ENCODE measurements at regions not wholly inside any gene's neighbourhood (a gene's known extent, or its start where the extent isn't known, plus 50 kb on each side); places are given as distances from the start of the nearest gene placed in this dataset.

DNA sequence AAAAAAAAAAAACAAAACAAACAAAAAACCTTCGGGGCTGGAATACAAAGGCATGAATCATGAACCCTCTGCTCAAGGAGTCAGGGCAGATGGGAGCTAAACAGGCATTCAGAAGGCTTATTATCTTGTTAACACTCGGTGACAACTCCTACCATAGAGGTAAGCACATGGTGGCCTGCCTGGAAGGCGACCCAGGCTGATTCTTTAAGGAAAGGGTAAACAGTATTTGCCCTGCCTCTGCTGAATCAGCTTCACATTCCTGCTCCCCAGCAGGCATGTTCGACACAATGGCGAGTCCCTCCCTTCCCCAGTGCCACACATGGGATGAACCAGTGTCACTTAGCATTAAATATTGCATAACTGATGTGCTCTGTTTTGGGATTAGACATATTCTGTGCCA, 191.9 kb downstream of the ARL4C start:
- Histone ChIP-seq H3K27ac (ENCODE audit: insufficient read depth, low read length, poor library complexity, severe bottlenecking) (no peak overlapping the region), H3K36me3 (ENCODE audit: control insufficient read depth, insufficient read depth, low read length) (no peaks in the 10 kb centered on the region), H3K27me3 (replicated peaks; ENCODE audit: control insufficient read depth, insufficient read depth, low read length, poor library complexity, severe bottlenecking) (no peaks in the 10 kb centered on the region), H3K4me3 (ENCODE audit: insufficient read depth, low read depth, low read length, poor library complexity, severe bottlenecking) (no peak overlapping the region), H3K9me3 (ENCODE audit: control insufficient read depth, low read length) (no peaks in the 10 kb centered on the region), H3K4me1 (ENCODE audit: control insufficient read depth, insufficient read depth, low read length, poor library complexity, severe bottlenecking) (peaks cover 20% of the 10 kb centered on the region)
- no peak for DNase-seq

DNA sequence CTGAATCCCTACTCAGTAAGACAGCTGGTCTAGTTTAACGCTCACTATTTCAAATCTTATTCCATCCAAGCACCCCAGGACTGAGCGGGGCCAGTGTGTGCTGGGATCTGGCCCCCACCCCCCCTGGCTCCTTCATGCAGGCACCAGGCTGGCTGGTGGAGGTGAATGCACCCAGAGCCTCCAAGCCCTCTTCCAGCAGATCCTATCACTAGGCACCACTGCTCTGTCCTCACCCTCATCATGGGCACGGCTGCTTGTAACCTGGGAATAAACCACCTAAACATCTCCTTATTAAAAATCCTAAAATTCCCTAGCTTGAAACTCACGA, 194.3 kb downstream of the ARL4C start:
- Histone ChIP-seq H3K9me3 (ENCODE audit: control insufficient read depth, low read length) (no peaks in the 10 kb centered on the region), H3K27ac (ENCODE audit: insufficient read depth, low read length, poor library complexity, severe bottlenecking) (no peak overlapping the region), H3K4me3 (ENCODE audit: insufficient read depth, low read depth, low read length, poor library complexity, severe bottlenecking) (no peak overlapping the region), H3K36me3 (ENCODE audit: control insufficient read depth, insufficient read depth, low read length) (no peaks in the 10 kb centered on the region), H3K27me3 (replicated peaks; ENCODE audit: control insufficient read depth, insufficient read depth, low read length, poor library complexity, severe bottlenecking) (no peaks in the 10 kb centered on the region), H3K4me1 (ENCODE audit: control insufficient read depth, insufficient read depth, low read length, poor library complexity, severe bottlenecking) (peaks cover 14% of the 10 kb centered on the region)
- no peak for DNase-seq

DNA sequence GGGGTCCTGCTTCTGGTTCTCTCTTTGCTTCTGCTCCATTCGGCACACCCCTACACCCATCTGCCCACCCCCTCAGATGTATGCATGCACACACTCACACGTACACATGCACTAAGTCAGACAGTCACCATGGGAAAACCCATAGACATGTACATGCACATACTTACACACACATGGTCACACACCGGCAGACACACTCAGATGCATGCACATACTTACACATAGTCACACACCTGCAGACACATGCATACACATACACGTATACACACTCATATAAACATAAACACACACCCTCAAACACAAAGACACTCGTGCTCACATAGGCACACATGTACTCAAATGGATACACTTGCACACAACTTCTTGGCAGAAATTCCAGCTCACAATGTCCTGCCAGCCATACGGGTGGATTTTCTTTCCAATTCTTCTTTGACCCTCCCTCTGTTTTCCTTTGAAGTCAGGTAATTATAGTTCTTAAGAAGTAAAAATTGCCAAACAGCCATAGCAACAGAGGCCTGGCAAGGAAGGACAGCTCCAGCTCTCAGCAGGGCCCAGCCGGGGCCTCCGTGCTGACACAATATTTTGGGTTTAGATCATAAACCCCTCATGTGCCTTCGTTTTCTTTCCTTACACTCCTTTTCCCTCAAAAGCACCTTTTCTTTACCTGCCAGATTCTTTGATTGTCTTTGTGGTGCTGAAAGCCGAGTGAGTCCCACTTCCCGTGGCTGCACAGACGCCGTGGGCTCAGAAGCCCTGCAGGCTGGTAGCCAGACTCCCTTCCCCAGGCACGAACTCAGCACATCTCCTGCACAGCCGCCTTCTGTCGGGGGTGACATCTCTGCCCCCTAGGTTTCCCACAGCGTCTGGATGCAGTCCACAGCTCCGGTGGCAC, 195.7 kb downstream of the ARL4C start:
- peaks cover 12% of the 10 kb centered on the region for H3K4me1 ChIP-seq (ENCODE audit: control insufficient read depth, insufficient read depth, low read length, poor library complexity, severe bottlenecking)

DNA sequence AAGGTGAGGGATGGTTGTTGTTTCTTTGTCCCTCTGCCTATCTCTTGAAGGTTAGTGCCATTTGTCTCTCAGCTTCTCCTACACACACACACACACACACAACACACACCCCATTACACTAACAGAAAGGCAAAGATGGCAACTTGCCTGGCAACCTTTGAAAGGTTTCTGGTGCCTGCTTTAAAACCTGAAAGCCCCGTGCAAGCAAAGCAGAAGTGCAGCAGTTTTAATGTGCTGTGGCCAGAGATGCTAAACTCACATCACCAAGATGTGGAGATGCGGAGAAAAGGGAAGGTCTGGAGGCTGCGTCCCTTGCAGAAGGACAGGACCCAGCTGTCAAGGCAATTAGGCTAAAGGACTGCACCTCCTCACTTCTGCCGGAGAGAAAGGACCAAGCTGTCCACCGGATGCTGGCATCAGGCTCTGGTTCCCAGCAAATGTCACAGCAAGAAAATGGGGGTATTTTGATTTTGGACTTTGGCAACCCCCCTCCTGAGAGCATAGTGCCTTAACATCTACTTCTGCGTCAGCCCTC, 196.4 kb downstream of the ARL4C start:
- Histone ChIP-seq H3K4me1 (ENCODE audit: control insufficient read depth, insufficient read depth, low read length, poor library complexity, severe bottlenecking) (peaks cover 12% of the 10 kb centered on the region), H3K27me3 (replicated peaks; ENCODE audit: control insufficient read depth, insufficient read depth, low read length, poor library complexity, severe bottlenecking) (no peaks in the 10 kb centered on the region), H3K27ac (ENCODE audit: insufficient read depth, low read length, poor library complexity, severe bottlenecking) (peak overlapping the region; percentile 27), H3K4me3 (ENCODE audit: insufficient read depth, low read depth, low read length, poor library complexity, severe bottlenecking) (no peak overlapping the region), H3K9me3 (ENCODE audit: control insufficient read depth, low read length) (no peaks in the 10 kb centered on the region), H3K36me3 (ENCODE audit: control insufficient read depth, insufficient read depth, low read length) (no peaks in the 10 kb centered on the region)
- no peak for DNase-seq

More for the DNA sequence above, 195.7 kb downstream of the ARL4C start:
- Histone ChIP-seq H3K27me3 (replicated peaks; ENCODE audit: control insufficient read depth, insufficient read depth, low read length, poor library complexity, severe bottlenecking) (no peaks in the 10 kb centered on the region), H3K27ac (ENCODE audit: insufficient read depth, low read length, poor library complexity, severe bottlenecking) (no peak overlapping the region), H3K4me3 (ENCODE audit: insufficient read depth, low read depth, low read length, poor library complexity, severe bottlenecking) (no peak overlapping the region), H3K36me3 (ENCODE audit: control insufficient read depth, insufficient read depth, low read length) (no peaks in the 10 kb centered on the region), H3K9me3 (ENCODE audit: control insufficient read depth, low read length) (no peaks in the 10 kb centered on the region)
- DNase-seq = no peak

DNA sequence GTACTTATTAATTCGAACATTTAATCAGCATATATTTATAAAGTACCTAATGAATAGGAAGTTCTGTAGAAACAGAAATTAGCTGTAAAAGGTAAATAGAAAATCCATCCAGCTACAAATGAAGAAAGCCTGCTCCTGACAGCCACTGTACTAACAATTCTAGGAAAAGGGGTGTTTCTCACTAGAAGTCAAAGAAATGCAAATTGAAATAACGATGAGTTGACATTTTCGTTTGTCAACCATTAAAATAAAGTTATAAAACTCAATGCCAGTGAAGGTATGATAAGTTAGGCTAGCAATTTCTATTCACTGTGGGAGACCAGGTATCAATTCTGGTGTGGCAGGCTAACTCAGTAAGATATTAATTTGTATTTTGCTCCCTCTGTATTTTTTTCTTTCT, 198.0 kb downstream of the ARL4C start:
- Histone ChIP-seq H3K4me3 (ENCODE audit: insufficient read depth, low read depth, low read length, poor library complexity, severe bottlenecking) (no peak overlapping the region), H3K9me3 (ENCODE audit: control insufficient read depth, low read length) (no peaks in the 10 kb centered on the region), H3K27me3 (replicated peaks; ENCODE audit: control insufficient read depth, insufficient read depth, low read length, poor library complexity, severe bottlenecking) (no peaks in the 10 kb centered on the region), H3K36me3 (ENCODE audit: control insufficient read depth, insufficient read depth, low read length) (no peaks in the 10 kb centered on the region), H3K4me1 (ENCODE audit: control insufficient read depth, insufficient read depth, low read length, poor library complexity, severe bottlenecking) (peaks cover 17% of the 10 kb centered on the region), H3K27ac (ENCODE audit: insufficient read depth, low read length, poor library complexity, severe bottlenecking) (no peak overlapping the region)
- no peak for DNase-seq

DNA sequence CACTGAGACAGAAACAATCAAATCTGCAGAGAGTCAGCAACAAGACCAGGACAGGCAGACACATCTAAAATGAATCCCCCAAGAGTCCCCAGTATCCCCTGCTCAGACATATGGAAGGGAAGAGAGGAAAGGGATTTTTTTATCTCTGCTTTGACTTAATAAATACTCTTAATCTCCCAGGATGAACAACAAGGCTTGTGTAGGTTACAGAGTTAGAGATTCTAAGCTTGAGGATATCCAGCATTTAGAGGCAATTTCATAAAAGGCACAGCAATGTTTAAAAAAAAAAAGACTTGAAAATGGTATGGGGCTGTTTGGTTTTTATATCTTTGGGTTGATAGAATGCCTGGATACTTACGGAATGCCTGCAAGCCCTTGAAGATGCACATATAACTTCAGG, 199.9 kb downstream of the ARL4C start:
- DNase-seq = no peak
- Histone ChIP-seq H3K36me3 (ENCODE audit: control insufficient read depth, insufficient read depth, low read length) (no peaks in the 10 kb centered on the region), H3K4me1 (ENCODE audit: control insufficient read depth, insufficient read depth, low read length, poor library complexity, severe bottlenecking) (peaks cover 30% of the 10 kb centered on the region), H3K27me3 (replicated peaks; ENCODE audit: control insufficient read depth, insufficient read depth, low read length, poor library complexity, severe bottlenecking) (no peaks in the 10 kb centered on the region), H3K4me3 (ENCODE audit: insufficient read depth, low read depth, low read length, poor library complexity, severe bottlenecking) (no peak overlapping the region), H3K27ac (ENCODE audit: insufficient read depth, low read length, poor library complexity, severe bottlenecking) (peak overlapping the region; percentile 3), H3K9me3 (ENCODE audit: control insufficient read depth, low read length) (no peaks in the 10 kb centered on the region)

DNA sequence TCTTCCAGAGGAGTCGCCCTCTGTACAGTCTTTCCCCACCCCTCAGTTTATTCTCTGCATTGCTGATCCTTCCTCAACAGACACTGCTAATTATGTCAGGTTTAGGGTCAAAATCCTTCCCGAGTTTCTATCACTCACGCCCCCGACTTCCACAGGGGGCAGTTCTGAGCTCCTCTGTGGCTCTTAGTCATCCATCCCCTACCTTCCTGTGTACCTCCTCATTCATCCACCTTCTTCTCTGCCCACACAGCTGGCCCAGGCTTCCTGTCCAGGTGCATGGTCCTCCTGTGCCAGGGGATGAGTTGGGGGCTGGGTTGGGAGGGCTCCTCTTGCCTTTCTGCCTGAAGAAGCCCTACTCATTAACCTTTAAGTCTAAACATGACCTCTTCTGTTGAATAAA, 202.9 kb downstream of the ARL4C start:
- peak overlapping the region; percentile 98 for H3K27ac ChIP-seq (ENCODE audit: insufficient read depth, low read length, poor library complexity, severe bottlenecking)
- H3K36me3 ChIP-seq (ENCODE audit: control insufficient read depth, insufficient read depth, low read length) = no peaks in the 10 kb centered on the region
- H3K4me1 ChIP-seq (ENCODE audit: control insufficient read depth, insufficient read depth, low read length, poor library complexity, severe bottlenecking) = peaks cover 47% of the 10 kb centered on the region
- no peaks in the 10 kb centered on the region for H3K27me3 ChIP-seq (replicated peaks; ENCODE audit: control insufficient read depth, insufficient read depth, low read length, poor library complexity, severe bottlenecking)
- DNase-seq = no peak
- H3K4me3 ChIP-seq (ENCODE audit: insufficient read depth, low read depth, low read length, poor library complexity, severe bottlenecking) = no peak overlapping the region
- H3K9me3 ChIP-seq (ENCODE audit: control insufficient read depth, low read length) = no peaks in the 10 kb centered on the region

DNA sequence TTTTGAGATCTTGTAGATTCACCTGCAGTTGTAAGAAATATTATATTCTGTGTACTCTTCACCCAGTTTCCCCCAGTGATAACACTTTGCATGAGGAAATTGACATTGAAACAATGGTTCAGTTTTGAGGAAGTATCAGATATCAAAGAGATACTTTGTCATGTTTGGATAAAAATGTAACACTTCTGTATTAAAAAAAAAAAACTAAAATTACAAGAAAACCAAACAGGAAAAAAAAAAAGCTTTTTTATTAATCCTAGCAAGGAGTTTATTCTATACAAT, 204.0 kb downstream of the ARL4C start:
- Histone ChIP-seq H3K4me1 (ENCODE audit: control insufficient read depth, insufficient read depth, low read length, poor library complexity, severe bottlenecking) (peaks cover 54% of the 10 kb centered on the region), H3K27me3 (replicated peaks; ENCODE audit: control insufficient read depth, insufficient read depth, low read length, poor library complexity, severe bottlenecking) (no peaks in the 10 kb centered on the region), H3K27ac (ENCODE audit: insufficient read depth, low read length, poor library complexity, severe bottlenecking) (peak overlapping the region; percentile 98), H3K4me3 (ENCODE audit: insufficient read depth, low read depth, low read length, poor library complexity, severe bottlenecking) (no peak overlapping the region), H3K36me3 (ENCODE audit: control insufficient read depth, insufficient read depth, low read length) (no peaks in the 10 kb centered on the region), H3K9me3 (ENCODE audit: control insufficient read depth, low read length) (no peaks in the 10 kb centered on the region)
- DNase-seq = no peak

DNA sequence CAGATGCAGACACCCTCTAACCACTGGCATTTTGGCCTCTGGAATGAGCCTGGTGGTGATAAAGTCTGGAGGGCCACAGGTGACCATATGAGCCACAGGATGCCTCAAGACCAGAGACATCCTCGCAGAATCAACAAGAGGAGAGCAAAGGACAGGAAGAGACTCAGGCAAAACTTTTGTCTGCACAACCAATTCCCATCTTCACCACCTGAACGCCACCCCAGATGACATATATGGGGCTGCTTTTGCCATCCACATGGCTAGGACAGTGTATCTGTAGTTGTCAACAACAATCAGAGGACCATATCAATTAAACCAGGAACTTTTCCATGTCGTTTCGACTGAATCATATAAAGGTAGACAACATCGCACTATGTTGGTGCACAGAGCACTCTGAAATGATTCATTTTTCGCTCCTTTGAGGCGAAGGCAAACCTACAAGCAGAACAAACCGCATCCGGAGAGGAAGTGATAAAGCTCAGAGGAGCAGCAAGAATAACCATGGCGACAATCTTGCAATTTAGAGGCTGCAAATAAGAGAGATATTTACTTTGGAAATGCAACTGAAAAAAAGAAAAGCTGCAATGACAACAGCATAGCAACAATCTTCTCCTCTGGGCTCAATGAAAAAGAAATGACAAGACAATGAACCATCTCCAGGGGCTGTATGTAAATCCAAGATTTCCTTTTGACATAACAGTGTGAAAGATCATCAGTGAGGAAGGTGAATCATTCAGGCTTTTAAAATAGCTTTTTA, 204.5 kb downstream of the ARL4C start:
- H3K36me3 ChIP-seq (ENCODE audit: control insufficient read depth, insufficient read depth, low read length) = no peaks in the 10 kb centered on the region
- no peaks in the 10 kb centered on the region for H3K9me3 ChIP-seq (ENCODE audit: control insufficient read depth, low read length)
- peak overlapping the region; percentile 98 for H3K27ac ChIP-seq (ENCODE audit: insufficient read depth, low read length, poor library complexity, severe bottlenecking)
- H3K27me3 ChIP-seq (replicated peaks; ENCODE audit: control insufficient read depth, insufficient read depth, low read length, poor library complexity, severe bottlenecking) = no peaks in the 10 kb centered on the region
- peak; percentile 68 to 72 (median 71) for DNase-seq
- H3K4me3 ChIP-seq (ENCODE audit: insufficient read depth, low read depth, low read length, poor library complexity, severe bottlenecking) = peak overlapping the region; percentile 14
- peaks cover 54% of the 10 kb centered on the region for H3K4me1 ChIP-seq (ENCODE audit: control insufficient read depth, insufficient read depth, low read length, poor library complexity, severe bottlenecking)

DNA sequence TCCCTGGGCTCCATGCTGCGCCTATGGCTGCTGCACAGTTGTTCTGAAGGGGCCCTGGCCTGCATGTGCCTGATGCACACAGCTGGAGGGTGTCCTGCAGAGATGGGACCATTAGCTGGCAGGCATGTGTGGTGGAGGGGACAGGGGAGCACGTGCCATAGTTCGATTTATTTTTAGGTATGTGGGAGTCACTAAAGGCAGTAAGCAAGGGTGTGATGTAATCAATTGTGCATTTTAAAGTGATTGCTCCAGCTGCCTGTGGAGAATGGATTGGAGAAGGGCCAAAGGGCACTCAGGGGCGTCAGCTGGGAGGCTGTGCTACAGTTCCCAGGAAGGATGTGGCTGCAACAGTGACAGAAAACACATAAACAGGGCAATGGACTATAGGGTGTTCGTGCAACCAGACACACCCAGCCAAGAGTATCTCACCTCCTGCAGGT, 205.1 kb downstream of the ARL4C start:
- Histone ChIP-seq H3K4me1 (ENCODE audit: control insufficient read depth, insufficient read depth, low read length, poor library complexity, severe bottlenecking) (peaks cover 54% of the 10 kb centered on the region), H3K27me3 (replicated peaks; ENCODE audit: control insufficient read depth, insufficient read depth, low read length, poor library complexity, severe bottlenecking) (no peaks in the 10 kb centered on the region), H3K36me3 (ENCODE audit: control insufficient read depth, insufficient read depth, low read length) (no peaks in the 10 kb centered on the region), H3K4me3 (ENCODE audit: insufficient read depth, low read depth, low read length, poor library complexity, severe bottlenecking) (peak overlapping the region; percentile 14), H3K9me3 (ENCODE audit: control insufficient read depth, low read length) (no peaks in the 10 kb centered on the region), H3K27ac (ENCODE audit: insufficient read depth, low read length, poor library complexity, severe bottlenecking) (peak overlapping the region; percentile 98)
- peak; percentile 14 to 48 (median 37) for DNase-seq

All from effector memory CD4-positive, alpha-beta T cell (primary cell).